ENCODE measurements at regions not wholly inside any gene's neighbourhood (a gene's known extent, or its start where the extent isn't known, plus 50 kb on each side); places are given as distances from the start of the nearest gene placed in this dataset.

GRCh38 chr6:6709106-6709505 lies 120.6 kb downstream of the LY86 start:
- Mint-ChIP-seq H3K27me3 (ENCODE audit: unreplicated experiment) (peaks cover 14% of the 10 kb centered on the region), H3K4me3 (ENCODE audit: low read depth, unreplicated experiment) (no peak overlapping the region), H3K9me3 (ENCODE audit: low read depth, unreplicated experiment) (no peaks in the 10 kb centered on the region), H3K4me1 (ENCODE audit: low read depth, unreplicated experiment) (peaks cover 19% of the 10 kb centered on the region), H3K27ac (ENCODE audit: unreplicated experiment) (no peak overlapping the region), H3K36me3 (ENCODE audit: insufficient read depth, unreplicated experiment) (no peaks in the 10 kb centered on the region)
- no TSS peak for BruUV-seq (replicated peaks)
- CTCF ChIA-PET, result no interaction called here
- TF ChIP-seq CTCF (IDR thresholded peaks at IDR 0.05; ENCODE audit: unreplicated experiment), result no peak
- intact Hi-C loops (cut with micrococcal nuclease; ENCODE audit: unreplicated experiment), result no loop called here
- DNase-seq, result no peak

- Mint-ChIP-seq H3K36me3 (ENCODE audit: insufficient read depth, unreplicated experiment) (no peaks in the 10 kb centered on the region), H3K27me3 (ENCODE audit: unreplicated experiment) (peaks cover 14% of the 10 kb centered on the region), H3K4me1 (ENCODE audit: low read depth, unreplicated experiment) (peaks cover 19% of the 10 kb centered on the region), H3K27ac (ENCODE audit: unreplicated experiment) (no peak overlapping the region), H3K9me3 (ENCODE audit: low read depth, unreplicated experiment) (no peaks in the 10 kb centered on the region), H3K4me3 (ENCODE audit: low read depth, unreplicated experiment) (no peak overlapping the region)
- no TSS peak for BruUV-seq (replicated peaks)
- TF ChIP-seq CTCF (IDR thresholded peaks at IDR 0.05; ENCODE audit: unreplicated experiment), result no peak
- DNase-seq, result no peak
- CTCF ChIA-PET, result interaction anchor here (2.3 kb wide), 1 partner anchor 15 kb away, joined by 8 read pairs; no protein-coding TSS in a partner anchor
- intact Hi-C loops (cut with micrococcal nuclease; ENCODE audit: unreplicated experiment), result no loop called here
Measured at GRCh38 chr6:6711031-6711785, 122.7 kb downstream of the LY86 start.

- H3K36me3 Mint-ChIP-seq (ENCODE audit: insufficient read depth, unreplicated experiment), result no peaks in the 10 kb centered on the region
- no peak for DNase-seq
- intact Hi-C loops (cut with micrococcal nuclease; ENCODE audit: unreplicated experiment), result no loop called here
- peaks cover 19% of the 10 kb centered on the region for H3K4me1 Mint-ChIP-seq (ENCODE audit: low read depth, unreplicated experiment)
- H3K27ac Mint-ChIP-seq (ENCODE audit: unreplicated experiment), result no peak overlapping the region
- no peaks in the 10 kb centered on the region for H3K9me3 Mint-ChIP-seq (ENCODE audit: low read depth, unreplicated experiment)
- H3K4me3 Mint-ChIP-seq (ENCODE audit: low read depth, unreplicated experiment), result peak overlapping the region; percentile 41
- TF ChIP-seq CTCF (IDR thresholded peaks at IDR 0.05; ENCODE audit: unreplicated experiment), result no peak
- no TSS peak for BruUV-seq (replicated peaks)
- CTCF ChIA-PET, result interaction anchor here (0.5 to 2.3 kb wide), 9 partner anchors 9 to 531 kb away, joined by 3 to 10 read pairs (median 3); no protein-coding TSS in a partner anchor
- peaks cover 14% of the 10 kb centered on the region for H3K27me3 Mint-ChIP-seq (ENCODE audit: unreplicated experiment)
Measured at GRCh38 chr6:6711832-6712448, 123.4 kb downstream of the LY86 start.

GRCh38 chr6:6712449-6713403 lies 124.2 kb downstream of the LY86 start:
- no peak overlapping the region for H3K27ac Mint-ChIP-seq (ENCODE audit: unreplicated experiment)
- no peak for TF ChIP-seq CTCF (IDR thresholded peaks at IDR 0.05; ENCODE audit: unreplicated experiment)
- H3K36me3 Mint-ChIP-seq (ENCODE audit: insufficient read depth, unreplicated experiment), result no peaks in the 10 kb centered on the region
- BruUV-seq (replicated peaks), result no TSS peak
- peaks cover 14% of the 10 kb centered on the region for H3K27me3 Mint-ChIP-seq (ENCODE audit: unreplicated experiment)
- CTCF ChIA-PET, result interaction anchor here (0.5 to 2.3 kb wide), 10 partner anchors 9 to 530 kb away, joined by 3 to 10 read pairs (median 3); no protein-coding TSS in a partner anchor
- DNase-seq, result peak; percentile 64
- intact Hi-C loops (cut with micrococcal nuclease; ENCODE audit: unreplicated experiment), result no loop called here
- H3K4me3 Mint-ChIP-seq (ENCODE audit: low read depth, unreplicated experiment), result peak overlapping the region; percentile 41
- no peaks in the 10 kb centered on the region for H3K9me3 Mint-ChIP-seq (ENCODE audit: low read depth, unreplicated experiment)
- peaks cover 19% of the 10 kb centered on the region for H3K4me1 Mint-ChIP-seq (ENCODE audit: low read depth, unreplicated experiment)

Data from Calu3 (cell line).